ENCODE measurements at regions not wholly inside any gene's neighbourhood (a gene's known extent, or its start where the extent isn't known, plus 50 kb on each side); places are given as distances from the start of the nearest gene placed in this dataset.
"Not testable (repeated sequence)": the region's sequence is repeated elsewhere in the genome, so short reads cannot be mapped to it uniquely, and the experiment has no call there.

DNA sequence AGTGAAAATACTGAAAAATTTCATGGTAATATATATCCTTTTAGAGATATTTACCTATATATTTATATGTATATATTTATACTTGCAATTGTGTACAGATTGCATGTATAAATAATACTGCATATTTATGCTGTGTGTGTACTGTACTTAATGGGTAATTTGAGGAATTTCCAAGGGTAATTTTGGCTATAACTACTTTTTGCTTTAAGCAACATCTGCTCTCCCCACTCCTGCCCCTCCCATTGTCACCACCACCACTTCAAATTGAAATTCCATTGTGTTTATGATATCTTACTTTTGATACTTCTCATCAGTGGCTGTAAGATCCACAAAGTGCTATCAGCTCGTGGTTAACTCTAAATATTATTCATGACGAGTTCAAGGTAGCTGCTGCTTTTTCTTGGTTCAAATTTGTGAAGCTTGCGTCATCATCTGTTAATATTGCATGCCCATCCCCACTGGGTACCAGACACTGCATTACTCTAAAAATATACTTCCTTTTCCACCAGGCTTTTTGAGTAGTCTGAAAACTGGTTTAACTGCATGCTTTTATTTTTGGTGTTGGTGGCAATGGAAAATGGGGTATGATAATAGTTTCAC is 91.7 kb upstream of the MITF start:
- no peak for DNase-seq (ENCODE audit: low read depth)

DNA sequence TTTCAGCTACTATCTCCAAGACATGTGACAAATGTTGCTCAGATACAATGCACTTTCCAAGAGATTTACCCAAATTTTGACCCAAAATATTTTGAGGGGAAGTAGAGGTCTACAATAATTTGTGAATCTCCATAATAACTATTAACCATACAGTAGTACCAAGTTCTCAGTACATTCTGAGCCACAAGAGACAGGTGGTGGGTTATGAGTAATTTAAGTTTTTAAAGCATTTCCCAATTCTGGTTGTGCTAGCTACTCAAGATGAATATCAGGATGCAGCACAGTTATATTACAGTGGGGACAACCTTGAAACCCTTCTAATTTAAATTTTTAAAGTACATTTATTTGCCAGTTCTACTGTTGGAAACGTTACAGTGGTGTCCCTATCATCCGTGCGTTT is 92.2 kb upstream of the MITF start:
- no peak for DNase-seq (ENCODE audit: low read depth)

DNA sequence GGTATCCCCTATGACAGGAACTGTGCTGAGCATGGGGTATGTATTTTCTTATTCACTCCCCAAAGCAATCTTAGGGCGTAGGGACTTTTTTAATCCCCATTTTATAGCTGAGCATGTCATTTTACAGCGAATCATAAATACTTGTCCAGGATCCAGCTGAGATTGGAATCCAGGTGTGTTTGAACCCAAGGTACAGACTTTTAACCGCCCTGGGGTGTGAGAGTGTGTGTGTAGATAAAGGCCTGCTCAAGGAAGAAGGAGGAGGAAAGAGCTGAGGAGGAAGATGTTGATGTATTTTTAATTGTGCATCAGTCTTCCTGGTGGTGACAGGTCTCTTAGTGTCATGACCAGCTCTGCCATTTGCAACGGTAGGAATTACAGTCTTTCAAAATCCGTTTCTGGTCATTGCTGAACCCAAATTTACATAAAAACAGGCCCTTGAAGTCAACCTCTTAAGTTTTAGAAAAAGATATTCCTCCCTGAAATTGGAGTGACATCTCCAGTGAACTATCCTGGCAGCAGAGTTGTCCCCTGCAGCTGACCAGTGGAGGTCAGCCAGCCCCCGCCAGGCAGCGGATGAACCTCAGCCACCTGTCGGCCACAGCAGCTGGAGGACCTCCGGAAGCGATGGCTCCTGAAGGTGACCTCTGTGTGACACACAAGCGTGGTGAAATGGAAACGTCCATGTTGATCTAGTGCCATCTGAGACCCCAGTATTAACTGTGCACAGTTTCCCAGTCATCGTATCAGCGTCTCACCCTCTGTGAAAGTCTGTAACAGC is 92.8 kb upstream of the MITF start:
- DNase-seq (ENCODE audit: low read depth), result no peak

DNA sequence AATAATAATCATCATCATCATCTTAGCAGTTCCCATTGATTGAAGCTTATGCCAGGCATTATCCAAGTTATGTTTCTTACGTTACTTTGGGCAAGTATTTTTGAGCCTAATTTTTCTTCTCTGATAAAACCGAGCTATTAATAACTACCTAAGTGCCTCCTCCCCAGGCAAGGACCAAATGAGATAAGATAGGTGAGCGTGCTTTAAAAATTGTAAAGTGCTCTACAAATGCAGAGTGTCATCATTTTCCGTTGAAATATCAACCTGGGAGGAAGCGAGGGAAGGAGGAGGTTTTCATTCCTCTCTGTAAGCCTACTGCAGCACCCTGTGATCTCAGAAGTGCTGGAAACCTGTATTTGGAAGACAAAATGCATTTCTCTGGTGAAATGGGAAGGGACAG is 96.7 kb upstream of the MITF start:
- no peak for DNase-seq (ENCODE audit: low read depth)

DNA sequence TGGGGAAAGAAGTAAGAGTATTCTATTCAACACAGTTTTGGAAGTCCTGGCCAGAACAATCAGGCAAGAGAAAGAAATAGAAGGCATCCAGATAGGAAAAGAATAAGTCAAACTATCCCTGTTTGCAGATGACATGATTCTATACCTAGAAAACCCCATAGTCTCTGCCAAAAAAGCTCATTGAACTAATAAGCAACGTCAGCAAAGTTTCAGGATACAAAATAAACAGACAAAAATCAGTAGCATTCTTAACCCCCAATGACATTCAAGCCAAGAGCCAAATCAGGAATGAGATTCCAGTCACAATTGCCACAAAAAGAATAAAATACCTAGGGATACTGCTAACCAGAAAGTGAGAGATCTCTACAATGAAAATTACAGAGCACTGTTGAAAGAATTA is 99.4 kb upstream of the MITF start:
- no peak for DNase-seq (ENCODE audit: low read depth)

DNA sequence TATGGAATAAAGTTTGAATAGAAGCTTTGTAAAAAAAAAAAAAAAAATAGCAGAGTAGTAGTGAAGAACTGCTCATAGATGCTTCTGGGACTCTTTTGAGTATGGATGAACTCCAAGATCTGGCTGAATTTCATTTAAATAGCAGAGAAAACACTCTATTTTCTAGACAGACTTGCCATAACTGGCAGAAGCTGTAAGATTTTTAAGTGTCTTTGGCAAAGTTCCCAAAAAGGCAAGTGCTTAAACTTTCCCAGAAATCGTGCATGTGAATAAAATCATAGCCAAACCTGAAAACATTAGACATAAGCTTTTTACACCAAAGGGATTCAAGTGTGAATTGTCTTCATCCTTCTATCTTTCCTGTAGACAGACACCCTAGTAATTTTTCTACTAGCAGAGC is 110.3 kb upstream of the MITF start:
- DNase-seq (ENCODE audit: low read depth), result peak; percentile 2

DNA sequence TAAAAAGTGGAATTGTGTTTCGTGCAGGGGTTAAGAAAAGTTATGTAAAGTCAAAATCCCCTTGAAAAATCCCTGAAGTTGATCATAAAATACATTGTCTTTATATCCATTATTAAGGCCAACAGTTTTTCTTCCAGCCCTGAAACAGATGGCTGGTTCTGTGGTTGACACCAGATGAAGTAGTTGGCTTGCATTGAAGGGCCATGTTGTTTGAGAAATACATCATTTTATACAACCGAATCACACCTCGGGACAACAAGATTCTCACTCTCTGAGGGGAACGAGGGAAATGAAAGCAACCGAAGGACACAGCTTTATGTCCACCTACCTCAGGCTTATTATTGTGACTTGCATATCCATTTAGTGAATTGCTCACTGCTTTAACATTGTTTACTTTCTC is 126.0 kb upstream of the MITF start:
- DNase-seq (ENCODE audit: low read depth), result no peak

DNA sequence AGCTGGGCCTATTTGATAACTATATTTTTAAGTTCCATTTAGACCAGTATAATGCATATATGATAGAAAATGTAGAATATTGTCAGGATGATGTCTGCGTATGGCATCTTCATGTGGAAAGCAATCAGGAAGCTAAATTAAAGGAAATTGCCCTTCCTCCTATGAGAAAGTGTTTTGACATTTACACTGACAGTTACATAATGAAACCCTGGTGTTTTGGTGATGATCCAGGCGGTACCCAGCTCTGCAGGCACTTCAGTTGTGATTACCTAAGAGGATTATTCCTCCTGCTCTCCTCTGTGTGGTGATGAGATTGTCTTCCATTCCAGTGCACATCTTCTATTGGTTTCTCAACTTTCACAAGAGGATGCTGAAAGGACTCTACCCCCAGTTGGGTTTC is 126.5 kb upstream of the MITF start:
- DNase-seq (ENCODE audit: low read depth), result no peak

DNA sequence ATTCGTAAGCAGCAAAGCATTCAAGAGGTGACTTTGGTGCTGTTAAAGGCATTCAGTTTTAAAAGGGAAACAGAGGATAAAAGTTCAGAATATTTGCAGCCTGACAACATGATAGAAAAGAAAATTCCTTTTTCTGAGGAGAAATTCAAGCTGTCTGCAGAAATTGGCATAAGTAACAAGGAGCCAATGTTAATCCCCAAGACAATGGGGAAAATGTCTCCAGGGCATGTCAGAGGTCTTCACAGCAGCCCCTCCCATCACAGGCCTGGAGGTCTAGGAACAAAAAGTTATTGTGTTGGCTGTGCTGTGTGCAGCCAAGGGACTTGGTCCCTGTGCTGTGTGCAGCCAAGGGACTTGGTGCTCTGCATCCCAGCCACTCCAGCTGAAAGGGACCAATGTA is 129.7 kb upstream of the MITF start:
- not testable (repeated sequence) for DNase-seq (ENCODE audit: low read depth)

DNA sequence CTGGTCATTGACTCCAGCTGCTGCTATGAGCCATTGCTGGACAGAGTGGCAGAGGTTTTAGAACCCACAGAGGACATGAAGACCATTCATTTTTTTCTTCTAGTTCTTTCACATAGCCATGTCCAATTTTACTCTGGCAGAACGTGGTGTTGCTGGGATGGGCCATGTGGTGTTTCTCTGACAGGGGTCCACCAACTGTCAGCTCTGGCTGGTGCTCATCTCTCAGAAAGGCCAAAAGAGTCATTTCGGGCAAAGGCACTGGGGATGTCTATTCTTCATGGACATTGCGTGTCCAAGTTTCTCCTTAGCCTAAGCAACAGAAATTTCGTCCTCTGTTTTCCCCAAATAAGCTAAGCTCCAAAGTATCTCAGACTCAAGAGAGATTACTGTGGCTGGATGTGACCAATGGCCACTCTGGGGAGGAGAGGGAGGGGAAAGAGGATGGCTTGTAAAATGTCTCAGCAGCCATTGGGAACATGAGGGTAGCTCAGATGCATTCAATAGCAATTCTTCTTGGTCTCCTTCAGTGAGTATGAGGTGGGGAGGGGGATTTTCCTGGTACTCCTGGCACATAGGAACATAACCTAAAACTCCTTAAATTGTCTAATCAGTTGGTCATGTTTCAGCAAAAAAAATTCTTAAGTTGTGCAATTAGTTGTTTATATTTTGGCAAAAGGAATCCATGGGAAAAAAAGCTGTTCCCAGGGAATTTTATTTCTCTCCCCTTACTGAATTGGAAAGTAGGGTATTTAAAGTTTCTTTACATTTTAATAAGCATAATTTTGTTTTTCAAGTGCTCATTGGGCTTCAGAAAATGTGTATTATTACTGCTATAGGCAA is 131.6 kb upstream of the MITF start:
- DNase-seq (ENCODE audit: low read depth), result no peak

DNA sequence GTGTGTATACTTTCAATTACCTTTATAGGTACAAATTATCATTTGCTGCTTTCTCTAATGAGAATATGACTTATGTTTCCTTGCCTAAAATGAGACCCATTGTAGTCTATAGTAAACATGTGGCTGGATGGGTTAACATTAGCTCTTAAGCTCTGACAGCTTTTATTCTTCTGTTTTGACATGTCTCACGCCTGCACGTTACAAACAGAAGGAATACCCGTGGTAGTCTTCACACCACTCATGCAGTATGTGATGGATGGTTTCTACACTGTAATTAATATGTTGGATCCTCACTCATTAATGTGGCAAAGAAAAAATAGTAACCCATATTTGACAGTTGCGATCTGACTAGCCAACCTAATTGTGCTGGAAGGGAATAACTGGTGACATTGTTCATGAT is 133.4 kb upstream of the MITF start:
- no peak for DNase-seq (ENCODE audit: low read depth)

DNA sequence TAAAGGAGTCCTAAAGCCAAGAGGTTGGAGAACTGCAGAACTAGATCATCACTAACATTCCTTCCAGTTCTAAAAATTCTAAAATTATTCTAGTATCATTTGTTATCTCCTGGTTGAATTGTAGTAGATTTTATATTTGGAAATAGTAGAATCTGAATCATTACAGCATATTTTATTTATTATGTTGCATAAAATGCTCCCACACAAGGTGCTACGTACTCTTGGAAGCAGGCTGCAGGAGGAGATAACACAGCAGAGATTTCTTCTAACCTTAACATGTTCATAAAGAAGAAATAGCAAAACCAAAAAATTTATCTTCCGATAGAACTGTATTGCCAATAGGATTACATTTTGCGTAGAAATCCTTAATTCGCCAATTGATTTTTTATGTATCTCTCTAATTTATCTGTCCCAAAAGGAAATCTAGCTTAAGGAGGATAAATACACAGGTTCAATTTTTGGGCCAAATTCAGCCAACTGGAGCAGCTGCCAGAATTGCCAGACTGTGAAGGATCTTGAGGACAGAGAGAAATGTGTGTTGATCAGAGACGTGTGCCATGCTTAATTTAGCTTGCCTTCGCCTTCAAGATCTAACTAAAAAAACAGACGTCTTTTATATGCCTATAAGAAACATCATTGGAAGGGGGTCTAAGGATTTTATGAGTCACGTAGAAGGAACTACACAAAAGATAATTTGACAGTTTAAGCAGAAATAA is 134.4 kb upstream of the MITF start:
- no peak for DNase-seq (ENCODE audit: low read depth)

DNA sequence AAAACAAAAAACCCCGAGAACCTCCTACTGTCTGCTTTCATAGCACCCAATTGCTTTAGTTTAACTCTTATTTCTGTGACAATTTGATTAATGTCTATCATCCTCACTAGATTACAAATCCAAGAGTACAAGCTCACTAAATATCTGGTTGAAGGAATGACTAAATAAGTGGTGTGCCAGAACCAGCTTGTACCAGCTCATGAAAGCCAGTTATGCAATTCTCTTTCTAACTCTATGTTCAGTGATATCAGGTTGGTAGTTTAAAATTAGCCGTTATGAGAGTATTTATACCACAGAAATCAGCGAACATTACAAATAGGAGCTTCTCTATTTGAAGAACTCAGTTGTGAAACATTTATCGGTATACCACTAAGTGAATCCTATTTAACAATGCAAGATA is 137.2 kb upstream of the MITF start:
- DNase-seq (ENCODE audit: low read depth), result no peak

DNA sequence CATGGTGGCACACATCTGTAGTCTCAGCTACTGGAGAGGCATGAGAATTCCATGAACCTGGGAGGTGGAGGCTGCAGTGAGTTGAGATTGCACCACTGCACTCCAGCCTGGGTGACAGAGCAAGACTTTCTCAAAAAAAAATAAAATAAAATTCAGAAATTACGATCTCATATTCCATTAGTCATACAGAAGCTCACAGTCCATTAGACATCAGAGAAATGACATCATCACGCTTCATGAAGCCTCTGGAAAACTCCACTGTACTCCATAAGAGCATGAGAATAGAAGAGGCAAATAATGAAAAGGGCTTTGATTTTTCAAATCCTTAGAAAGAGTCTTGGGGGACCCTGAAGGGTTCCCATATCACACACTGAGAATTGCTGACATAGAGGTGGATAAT is 145.0 kb upstream of the MITF start:
- DNase-seq (ENCODE audit: low read depth), result no peak

DNA sequence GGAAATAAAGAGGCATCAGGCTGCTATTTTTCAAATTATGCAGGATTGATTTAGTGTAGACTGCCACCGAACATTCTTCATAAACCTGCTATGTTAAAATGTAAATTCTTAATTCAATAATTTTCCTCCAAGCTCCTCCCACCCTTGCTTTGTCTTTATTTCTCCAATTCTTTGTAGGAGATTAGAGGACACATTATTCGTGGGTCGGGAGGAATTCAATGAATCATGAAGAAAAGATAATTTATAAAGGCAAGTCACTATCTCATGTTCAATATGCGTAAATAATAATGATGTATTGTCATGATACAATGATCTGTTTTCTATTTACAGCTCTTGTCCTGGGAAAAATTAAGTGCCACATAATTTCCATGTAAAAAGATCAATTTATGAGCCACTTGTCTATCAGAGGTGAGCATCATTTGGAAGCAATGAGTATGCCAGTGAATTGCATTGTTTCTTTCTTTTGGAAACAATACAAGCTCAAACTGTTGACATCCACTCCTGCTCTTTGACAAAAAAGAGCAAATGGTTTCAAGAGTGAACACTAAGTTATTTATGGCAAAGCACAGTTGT is 148.0 kb upstream of the MITF start:
- no peak for DNase-seq (ENCODE audit: low read depth)

DNA sequence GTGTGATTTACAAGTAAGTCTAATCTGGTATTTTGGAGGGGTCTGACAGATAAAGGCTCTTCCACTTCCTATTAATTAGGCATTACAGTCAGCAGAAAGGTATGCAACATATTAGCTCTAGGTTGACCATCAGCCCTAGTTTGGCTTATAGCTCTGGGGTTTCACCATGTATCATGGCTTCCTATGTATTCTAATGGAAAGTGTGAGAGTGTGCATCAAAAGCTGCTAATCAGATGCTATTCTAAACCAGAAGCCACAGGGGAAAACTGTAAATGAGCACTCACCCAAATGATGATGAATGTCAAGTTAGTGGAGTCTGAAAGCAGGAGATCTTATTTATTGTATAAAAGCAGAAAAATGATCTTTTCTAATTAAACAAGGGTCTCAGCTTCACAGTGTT is 149.2 kb upstream of the MITF start:
- no peak for DNase-seq (ENCODE audit: low read depth)

DNA sequence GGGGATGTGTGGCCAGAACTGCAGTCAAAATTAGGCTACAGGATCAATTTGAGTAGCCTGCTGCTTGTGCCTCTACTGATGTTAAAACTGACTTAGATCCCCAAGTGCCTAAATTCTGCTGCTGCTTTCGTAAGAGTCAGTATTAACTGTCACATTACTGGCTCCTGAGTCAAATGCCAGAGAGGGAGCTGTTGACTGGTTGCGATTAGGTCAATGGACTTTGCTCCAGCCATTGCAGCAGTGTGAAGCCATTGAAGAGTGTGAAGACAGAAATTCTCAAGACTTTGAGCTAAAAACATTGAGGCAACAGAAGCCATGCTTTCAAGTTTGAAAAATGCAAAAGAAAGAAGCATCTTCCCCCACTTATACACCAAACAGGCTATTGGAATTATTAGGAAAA is 151.1 kb upstream of the MITF start:
- DNase-seq (ENCODE audit: low read depth), result no peak

DNA sequence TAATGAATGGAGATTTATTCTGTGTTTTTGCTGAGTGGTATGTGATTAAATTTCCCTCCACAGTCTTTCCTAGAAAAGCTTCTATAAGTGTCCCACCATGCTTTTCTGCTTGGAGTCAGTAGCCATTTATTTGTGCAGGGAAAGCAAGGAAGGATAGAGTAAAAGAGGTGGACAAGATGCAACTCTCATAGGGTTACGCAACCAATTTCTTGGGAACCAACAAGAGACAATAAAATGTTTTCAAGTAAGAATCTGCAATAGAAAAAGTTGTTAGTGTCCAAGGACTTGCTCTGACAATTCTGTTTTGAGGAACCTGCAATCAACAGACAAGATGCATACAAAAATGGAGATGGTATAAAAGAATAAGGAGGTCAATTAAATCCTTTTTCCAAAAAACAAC is 153.8 kb upstream of the MITF start:
- no peak for DNase-seq (ENCODE audit: low read depth)

DNA sequence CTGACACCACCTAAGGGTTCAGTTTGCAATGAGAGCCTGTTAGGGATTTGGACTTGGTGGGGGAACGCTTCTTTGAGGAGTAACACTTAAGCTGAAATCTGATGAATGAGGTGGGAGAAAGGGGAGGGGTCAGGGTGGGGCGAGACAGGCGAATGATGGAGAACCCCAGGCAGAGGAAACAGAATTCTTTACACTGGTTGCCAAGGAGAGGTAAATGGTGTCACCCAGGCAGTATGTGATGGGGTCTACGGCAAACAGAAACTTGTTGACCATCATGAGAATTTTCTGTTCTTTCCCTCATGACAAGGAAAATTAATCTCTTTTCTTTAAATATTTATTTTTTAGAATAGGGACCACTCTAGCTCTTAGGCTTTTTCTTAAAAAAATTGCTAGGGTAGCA is 157.2 kb upstream of the MITF start:
- DNase-seq (ENCODE audit: low read depth), result no peak

DNA sequence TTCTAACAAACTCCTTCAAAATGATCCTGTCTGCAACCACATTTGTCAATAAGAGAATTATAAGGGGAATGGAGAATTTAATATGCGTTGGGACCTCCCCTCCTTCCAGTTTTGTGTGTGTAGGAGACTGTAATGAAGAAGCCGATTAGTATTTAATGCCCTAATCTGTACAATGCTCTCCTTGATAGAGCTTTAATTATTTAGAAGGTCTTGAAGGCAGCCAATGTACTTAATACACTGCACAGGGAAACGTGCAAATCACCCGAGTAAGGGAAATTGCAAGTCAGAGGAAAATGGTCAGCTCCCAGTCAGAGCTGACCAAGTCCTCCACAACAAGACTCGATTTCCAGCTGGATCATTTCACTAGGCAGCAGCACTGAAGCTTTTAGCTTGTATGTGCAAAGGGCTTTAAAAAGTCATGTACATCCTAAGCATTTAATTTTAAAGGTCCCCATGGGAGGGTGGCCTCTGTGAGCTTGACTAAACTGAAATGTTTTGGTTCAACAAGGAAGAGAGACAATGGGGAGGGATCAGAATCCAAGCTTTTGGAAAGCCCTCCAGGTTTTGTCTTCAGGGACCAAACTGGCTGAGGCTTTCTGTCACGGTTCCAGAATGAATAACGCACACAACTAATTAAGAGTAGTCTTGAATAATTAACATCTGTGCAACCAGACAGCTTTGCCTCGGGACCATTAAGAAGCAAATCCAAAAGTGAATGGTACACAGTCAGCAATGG is 159.8 kb upstream of the MITF start:
- no peak for DNase-seq (ENCODE audit: low read depth)

DNA sequence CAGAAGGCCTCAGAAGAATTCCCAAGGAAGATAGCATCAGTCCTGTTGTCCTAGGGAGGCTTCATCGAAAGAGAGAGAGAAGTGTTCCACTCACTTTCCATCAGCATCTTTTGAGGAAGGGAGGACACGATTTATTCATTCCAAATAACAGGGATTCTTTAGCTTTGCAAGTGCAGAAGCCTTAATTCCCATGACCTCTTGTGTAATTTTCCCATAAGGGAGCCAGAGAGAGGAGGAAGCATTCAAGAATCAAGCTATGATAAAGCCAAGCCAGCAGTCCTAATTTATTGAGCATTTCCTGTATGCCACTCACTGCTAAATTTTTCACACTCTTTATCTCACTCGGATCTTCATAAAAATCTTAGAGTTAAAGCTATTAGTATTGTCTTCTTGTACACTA is 169.7 kb upstream of the MITF start:
- peak; percentile 6 for DNase-seq (ENCODE audit: low read depth)

DNA sequence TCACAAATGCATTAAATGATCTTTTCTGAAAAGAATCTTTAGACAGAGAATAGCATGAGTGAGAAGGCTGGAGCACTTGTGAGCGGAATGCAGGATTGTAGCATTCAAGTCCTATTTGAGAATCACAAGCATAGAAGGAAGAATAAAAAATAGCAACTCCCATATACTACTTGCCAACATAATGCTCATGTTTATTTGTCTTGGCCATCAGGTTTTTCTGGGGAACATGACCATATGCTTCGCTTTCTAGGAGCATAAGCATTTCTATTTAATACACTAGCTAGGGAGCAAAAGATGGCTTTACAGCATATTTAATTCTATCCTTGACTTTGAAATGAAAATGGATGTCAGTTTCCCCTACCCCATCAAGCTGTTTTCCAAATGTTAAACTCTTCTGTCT is 170.3 kb upstream of the MITF start:
- DNase-seq (ENCODE audit: low read depth), result peak; percentile 28

All from EH (cell line).